ENCODE measurements at regions not wholly inside any gene's neighbourhood (a gene's known extent, or its start where the extent isn't known, plus 50 kb on each side); places are given as distances from the start of the nearest gene placed in this dataset.

GRCh38 chr3:22091329-22091728, 340.3 kb upstream of the ZNF385D start:
- H3K4me3 ChIP-seq (ENCODE audit: low read length in 2 of 2), result no peak overlapping the region
- H3K27me3 ChIP-seq (ENCODE audit: control insufficient read depth in 2 of 2, insufficient read depth in 2 of 2, low read length in 2 of 2), result no peaks in the 10 kb centered on the region

GRCh38 chr3:22098021-22098420, 347.0 kb upstream of the ZNF385D start:
- no peaks in the 10 kb centered on the region for H3K27me3 ChIP-seq (ENCODE audit: control insufficient read depth in 2 of 2, insufficient read depth in 2 of 2, low read length in 2 of 2)
- H3K36me3 ChIP-seq (ENCODE audit: control insufficient read depth in 2 of 2, insufficient read depth in 2 of 2, low read length in 2 of 2), result no peaks in the 10 kb centered on the region
- H3K9ac ChIP-seq (ENCODE audit: low read depth in 1 of 2, low read length in 2 of 2), result no peak overlapping the region
- H3K27ac ChIP-seq (ENCODE audit: low read depth in 2 of 2, low read length in 2 of 2), result no peak overlapping the region
- no peak overlapping the region for H3K4me3 ChIP-seq (ENCODE audit: low read length in 2 of 2)
- H3K4me1 ChIP-seq (ENCODE audit: control insufficient read depth in 2 of 2, insufficient read depth in 2 of 2, low read length in 2 of 2), result no peaks in the 10 kb centered on the region
- H3K9me3 ChIP-seq (ENCODE audit: control insufficient read depth in 2 of 2, low read length in 2 of 2), result no peaks in the 10 kb centered on the region

More at GRCh38 chr3:22091329-22091728, 340.3 kb upstream of the ZNF385D start:
- H3K9me3 ChIP-seq (ENCODE audit: control insufficient read depth in 2 of 2, low read length in 2 of 2), result no peaks in the 10 kb centered on the region
- no peaks in the 10 kb centered on the region for H3K4me1 ChIP-seq (ENCODE audit: control insufficient read depth in 2 of 2, insufficient read depth in 2 of 2, low read length in 2 of 2)
- H3K36me3 ChIP-seq (ENCODE audit: control insufficient read depth in 2 of 2, insufficient read depth in 2 of 2, low read length in 2 of 2), result no peaks in the 10 kb centered on the region
- no peak overlapping the region for H3K9ac ChIP-seq (ENCODE audit: low read depth in 1 of 2, low read length in 2 of 2)
- no peak overlapping the region for H3K27ac ChIP-seq (ENCODE audit: low read depth in 2 of 2, low read length in 2 of 2)

GRCh38 chr3:22101351-22101750, 350.3 kb upstream of the ZNF385D start:
- Histone ChIP-seq H3K9me3 (ENCODE audit: control insufficient read depth in 2 of 2, low read length in 2 of 2) (no peaks in the 10 kb centered on the region), H3K27me3 (ENCODE audit: control insufficient read depth in 2 of 2, insufficient read depth in 2 of 2, low read length in 2 of 2) (no peaks in the 10 kb centered on the region), H3K36me3 (ENCODE audit: control insufficient read depth in 2 of 2, insufficient read depth in 2 of 2, low read length in 2 of 2) (no peaks in the 10 kb centered on the region), H3K9ac (ENCODE audit: low read depth in 1 of 2, low read length in 2 of 2) (no peak overlapping the region), H3K4me3 (ENCODE audit: low read length in 2 of 2) (no peak overlapping the region), H3K4me1 (ENCODE audit: control insufficient read depth in 2 of 2, insufficient read depth in 2 of 2, low read length in 2 of 2) (no peaks in the 10 kb centered on the region), H3K27ac (ENCODE audit: low read depth in 2 of 2, low read length in 2 of 2) (no peak overlapping the region)

- H3K9me3 ChIP-seq (ENCODE audit: control insufficient read depth in 2 of 2, low read length in 2 of 2), result no peaks in the 10 kb centered on the region
- H3K9ac ChIP-seq (ENCODE audit: low read depth in 1 of 2, low read length in 2 of 2), result no peak overlapping the region
- no peaks in the 10 kb centered on the region for H3K27me3 ChIP-seq (ENCODE audit: control insufficient read depth in 2 of 2, insufficient read depth in 2 of 2, low read length in 2 of 2)
- H3K36me3 ChIP-seq (ENCODE audit: control insufficient read depth in 2 of 2, insufficient read depth in 2 of 2, low read length in 2 of 2), result no peaks in the 10 kb centered on the region
- H3K27ac ChIP-seq (ENCODE audit: low read depth in 2 of 2, low read length in 2 of 2), result no peak overlapping the region
- no peak overlapping the region for H3K4me3 ChIP-seq (ENCODE audit: low read length in 2 of 2)
- no peaks in the 10 kb centered on the region for H3K4me1 ChIP-seq (ENCODE audit: control insufficient read depth in 2 of 2, insufficient read depth in 2 of 2, low read length in 2 of 2)
Observed at GRCh38 chr3:22101811-22102210, 350.8 kb upstream of the ZNF385D start.

GRCh38 chr3:22103423-22103822, 352.4 kb upstream of the ZNF385D start:
- no peak overlapping the region for H3K4me3 ChIP-seq (ENCODE audit: low read length in 2 of 2)
- no peak overlapping the region for H3K9ac ChIP-seq (ENCODE audit: low read depth in 1 of 2, low read length in 2 of 2)
- no peaks in the 10 kb centered on the region for H3K9me3 ChIP-seq (ENCODE audit: control insufficient read depth in 2 of 2, low read length in 2 of 2)
- H3K27me3 ChIP-seq (ENCODE audit: control insufficient read depth in 2 of 2, insufficient read depth in 2 of 2, low read length in 2 of 2), result no peaks in the 10 kb centered on the region
- no peaks in the 10 kb centered on the region for H3K36me3 ChIP-seq (ENCODE audit: control insufficient read depth in 2 of 2, insufficient read depth in 2 of 2, low read length in 2 of 2)
- H3K4me1 ChIP-seq (ENCODE audit: control insufficient read depth in 2 of 2, insufficient read depth in 2 of 2, low read length in 2 of 2), result no peaks in the 10 kb centered on the region
- no peak overlapping the region for H3K27ac ChIP-seq (ENCODE audit: low read depth in 2 of 2, low read length in 2 of 2)

- Histone ChIP-seq H3K4me1 (ENCODE audit: control insufficient read depth in 2 of 2, insufficient read depth in 2 of 2, low read length in 2 of 2) (no peaks in the 10 kb centered on the region), H3K36me3 (ENCODE audit: control insufficient read depth in 2 of 2, insufficient read depth in 2 of 2, low read length in 2 of 2) (no peaks in the 10 kb centered on the region), H3K9ac (ENCODE audit: low read depth in 1 of 2, low read length in 2 of 2) (no peak overlapping the region), H3K27me3 (ENCODE audit: control insufficient read depth in 2 of 2, insufficient read depth in 2 of 2, low read length in 2 of 2) (no peaks in the 10 kb centered on the region), H3K9me3 (ENCODE audit: control insufficient read depth in 2 of 2, low read length in 2 of 2) (no peaks in the 10 kb centered on the region), H3K4me3 (ENCODE audit: low read length in 2 of 2) (no peak overlapping the region), H3K27ac (ENCODE audit: low read depth in 2 of 2, low read length in 2 of 2) (no peak overlapping the region)
Observed at GRCh38 chr3:22106213-22106896, 355.3 kb upstream of the ZNF385D start.

- Histone ChIP-seq H3K27ac (ENCODE audit: low read depth in 2 of 2, low read length in 2 of 2) (no peak overlapping the region), H3K4me3 (ENCODE audit: low read length in 2 of 2) (no peak overlapping the region), H3K4me1 (ENCODE audit: control insufficient read depth in 2 of 2, insufficient read depth in 2 of 2, low read length in 2 of 2) (no peaks in the 10 kb centered on the region), H3K36me3 (ENCODE audit: control insufficient read depth in 2 of 2, insufficient read depth in 2 of 2, low read length in 2 of 2) (no peaks in the 10 kb centered on the region), H3K27me3 (ENCODE audit: control insufficient read depth in 2 of 2, insufficient read depth in 2 of 2, low read length in 2 of 2) (no peaks in the 10 kb centered on the region), H3K9me3 (ENCODE audit: control insufficient read depth in 2 of 2, low read length in 2 of 2) (no peaks in the 10 kb centered on the region), H3K9ac (ENCODE audit: low read depth in 1 of 2, low read length in 2 of 2) (no peak overlapping the region)
Observed at GRCh38 chr3:22111226-22111625, 360.2 kb upstream of the ZNF385D start.

GRCh38 chr3:22113453-22113852, 362.4 kb upstream of the ZNF385D start:
- no peaks in the 10 kb centered on the region for H3K9me3 ChIP-seq (ENCODE audit: control insufficient read depth in 2 of 2, low read length in 2 of 2)
- H3K27me3 ChIP-seq (ENCODE audit: control insufficient read depth in 2 of 2, insufficient read depth in 2 of 2, low read length in 2 of 2), result no peaks in the 10 kb centered on the region
- no peaks in the 10 kb centered on the region for H3K4me1 ChIP-seq (ENCODE audit: control insufficient read depth in 2 of 2, insufficient read depth in 2 of 2, low read length in 2 of 2)
- H3K4me3 ChIP-seq (ENCODE audit: low read length in 2 of 2), result no peak overlapping the region
- no peak overlapping the region for H3K9ac ChIP-seq (ENCODE audit: low read depth in 1 of 2, low read length in 2 of 2)
- no peak overlapping the region for H3K27ac ChIP-seq (ENCODE audit: low read depth in 2 of 2, low read length in 2 of 2)
- no peaks in the 10 kb centered on the region for H3K36me3 ChIP-seq (ENCODE audit: control insufficient read depth in 2 of 2, insufficient read depth in 2 of 2, low read length in 2 of 2)

GRCh38 chr3:22115581-22115980, 364.6 kb upstream of the ZNF385D start:
- H3K9me3 ChIP-seq (ENCODE audit: control insufficient read depth in 2 of 2, low read length in 2 of 2), result no peaks in the 10 kb centered on the region

GRCh38 chr3:22117091-22117490, 366.1 kb upstream of the ZNF385D start:
- H3K9ac ChIP-seq (ENCODE audit: low read depth in 1 of 2, low read length in 2 of 2), result no peak overlapping the region
- no peaks in the 10 kb centered on the region for H3K9me3 ChIP-seq (ENCODE audit: control insufficient read depth in 2 of 2, low read length in 2 of 2)
- no peak overlapping the region for H3K4me3 ChIP-seq (ENCODE audit: low read length in 2 of 2)
- H3K4me1 ChIP-seq (ENCODE audit: control insufficient read depth in 2 of 2, insufficient read depth in 2 of 2, low read length in 2 of 2), result no peaks in the 10 kb centered on the region
- H3K36me3 ChIP-seq (ENCODE audit: control insufficient read depth in 2 of 2, insufficient read depth in 2 of 2, low read length in 2 of 2), result no peaks in the 10 kb centered on the region
- no peak overlapping the region for H3K27ac ChIP-seq (ENCODE audit: low read depth in 2 of 2, low read length in 2 of 2)
- no peaks in the 10 kb centered on the region for H3K27me3 ChIP-seq (ENCODE audit: control insufficient read depth in 2 of 2, insufficient read depth in 2 of 2, low read length in 2 of 2)

More at GRCh38 chr3:22115581-22115980, 364.6 kb upstream of the ZNF385D start:
- no peak overlapping the region for H3K4me3 ChIP-seq (ENCODE audit: low read length in 2 of 2)
- H3K36me3 ChIP-seq (ENCODE audit: control insufficient read depth in 2 of 2, insufficient read depth in 2 of 2, low read length in 2 of 2), result no peaks in the 10 kb centered on the region
- no peaks in the 10 kb centered on the region for H3K27me3 ChIP-seq (ENCODE audit: control insufficient read depth in 2 of 2, insufficient read depth in 2 of 2, low read length in 2 of 2)
- no peaks in the 10 kb centered on the region for H3K4me1 ChIP-seq (ENCODE audit: control insufficient read depth in 2 of 2, insufficient read depth in 2 of 2, low read length in 2 of 2)
- no peak overlapping the region for H3K27ac ChIP-seq (ENCODE audit: low read depth in 2 of 2, low read length in 2 of 2)
- H3K9ac ChIP-seq (ENCODE audit: low read depth in 1 of 2, low read length in 2 of 2), result no peak overlapping the region

All from mucosa of rectum (tissue), 2 donors.